ENCODE measurements at regions not wholly inside any gene's neighbourhood (a gene's known extent, or its start where the extent isn't known, plus 50 kb on each side); places are given as distances from the start of the nearest gene placed in this dataset.

- TF ChIP-seq CTCF (IDR thresholded peaks at IDR 0.05) (no peak), POLR2AphosphoS5 (IDR thresholded peaks at IDR 0.05; ENCODE audit: low read depth, low read length) (no peak)
Observed at GRCh38 chr12:58286353-58286752, 345.0 kb downstream of the ATP23 start.

Data from Panc1 (cell line).